ENCODE measurements at regions not wholly inside any gene's neighbourhood (a gene's known extent, or its start where the extent isn't known, plus 50 kb on each side); places are given as distances from the start of the nearest gene placed in this dataset.

- no peak for DNase-seq
These were observed 50.0 kb downstream of the PABIR2 start for GRCh38 chrX:134747006-134747405.

- DNase-seq, result no peak
These were observed 50.6 kb downstream of the PABIR2 start for GRCh38 chrX:134746410-134746785.

GRCh38 chrX:134745636-134746409, 51.2 kb downstream of the PABIR2 start:
- no peak for DNase-seq

- no peak for DNase-seq
These were observed 53.9 kb downstream of the PABIR2 start for GRCh38 chrX:134743091-134743490.

GRCh38 chrX:134742573-134742972, 54.4 kb downstream of the PABIR2 start:
- DNase-seq, result no peak

GRCh38 chrX:134741746-134742145, 55.3 kb downstream of the PABIR2 start:
- DNase-seq, result no peak

- no peak for DNase-seq
These were observed 57.8 kb downstream of the PABIR2 start for GRCh38 chrX:134738986-134739740.

- no peak for DNase-seq
These were observed 58.6 kb downstream of the PABIR2 start for GRCh38 chrX:134738445-134738844.

- DNase-seq, result no peak
These were observed 59.2 kb downstream of the PABIR2 start for GRCh38 chrX:134737721-134738369.

GRCh38 chrX:134737061-134737460, 59.9 kb downstream of the PABIR2 start:
- no peak for DNase-seq

GRCh38 chrX:134736356-134736755, 60.6 kb downstream of the PABIR2 start:
- DNase-seq, result no peak

GRCh38 chrX:134735015-134735414, 62.0 kb downstream of the PABIR2 start:
- DNase-seq, result no peak

GRCh38 chrX:134734466-134734952, 62.5 kb downstream of the PABIR2 start:
- no peak for DNase-seq

GRCh38 chrX:134733591-134733990, 63.4 kb downstream of the PABIR2 start:
- DNase-seq, result no peak

GRCh38 chrX:134732676-134733075, 64.3 kb downstream of the PABIR2 start:
- DNase-seq, result no peak

GRCh38 chrX:134732152-134732551, 64.9 kb downstream of the PABIR2 start:
- no peak for DNase-seq

GRCh38 chrX:134727363-134727762, 69.1 kb upstream of the PLAC1 start:
- DNase-seq, result no peak

GRCh38 chrX:134725103-134725690, 66.9 kb upstream of the PLAC1 start:
- no peak for DNase-seq

GRCh38 chrX:134721766-134722532, 63.7 kb upstream of the PLAC1 start:
- no peak for DNase-seq

- peak; percentile 2 for DNase-seq
These were observed 60.7 kb upstream of the PLAC1 start for GRCh38 chrX:134718966-134719317.

GRCh38 chrX:134718105-134718965, 60.1 kb upstream of the PLAC1 start:
- no peak for DNase-seq

GRCh38 chrX:134717698-134718097, 59.4 kb upstream of the PLAC1 start:
- DNase-seq, result no peak
